CD4-positive, alpha-beta T cell (primary cell): ENCODE measurements at regions not wholly inside any gene's neighbourhood (a gene's known extent, or its start where the extent isn't known, plus 50 kb on each side); places are given as distances from the start of the nearest gene placed in this dataset.
A peak's percentile ranks its signal among the peaks of the same experiment; 100 is the strongest.
"Not testable (repeated sequence)": the region's sequence is repeated elsewhere in the genome, so short reads cannot be mapped to it uniquely, and the experiment has no call there.

ENCODE experiments used
- ATAC-seq: fragments of 200-7000 bp; cut with Tn5 transposase; one replicate; pipeline ENCODE4 v1.10.0; 2022; ENCODE audit warnings: mild to moderate bottlenecking; ENCODE audit not compliant: poor library complexity
- CTCF ChIA-PET: fragments of 350-600 bp; sonication (Branson Sonifier 250); formaldehyde crosslinking; loops from one replicate; lab custom pipeline; 2021; ENCODE audit warnings: antibody characterized with exemption, inconsistent platforms; lab: Charles Lee
- POLR2A ChIA-PET: fragments of 350-600 bp; sonication (Branson Sonifier 250); formaldehyde crosslinking; loops from one replicate; lab custom pipeline; 2021; ENCODE audit warnings: antibody characterized with exemption, inconsistent platforms; lab: Charles Lee
- DNase-seq, 14 experiments: peaks; one replicate each; pipeline ENCODE4 v3.0.0-alpha.2; 2013 to 2020; ENCODE audit warnings: mixed read lengths in 2 of 14
- H3K27ac ChIP-seq, 2 donors: one replicate each; pipeline versions ENCODE4 v1.5.1 to v1.7.0; 2013; ENCODE audit warnings: low read length in 2 of 2, low read depth in 1 of 2, mild to moderate bottlenecking in 1 of 2
- H3K27me3 ChIP-seq, 2 experiments: 1 replicate in 1 of 2; 2 replicates in 1 of 2; pipeline versions ENCODE4 v1.6.1 to v1.7.0; 2013; ENCODE audit warnings: low read length in 2 of 2, control low read depth in 1 of 2, mild to moderate bottlenecking in 1 of 2, moderate library complexity in 1 of 2; ENCODE audit not compliant: insufficient read depth in 2 of 2, control insufficient read depth in 1 of 2
- H3K36me3 ChIP-seq: one replicate; pipeline ENCODE4 v1.6.1; 2013; ENCODE audit warnings: low read length, control low read depth; ENCODE audit not compliant: insufficient read depth
- H3K4me1 ChIP-seq: one replicate; pipeline ENCODE4 v1.6.1; 2013; ENCODE audit warnings: low read length, control low read depth; ENCODE audit not compliant: insufficient read depth
- H3K4me3 ChIP-seq: one replicate; pipeline ENCODE4 v1.5.1; 2013; ENCODE audit warnings: mild to moderate bottlenecking, low read length, moderate library complexity
- H3K9me3 ChIP-seq, 2 experiments: 1 replicate in 1 of 2; 2 replicates in 1 of 2; pipeline versions ENCODE4 v1.6.1 to v1.7.0; 2013; ENCODE audit warnings: low read length in 2 of 2, mild to moderate bottlenecking in 2 of 2, control low read depth in 1 of 2, moderate library complexity in 1 of 2; ENCODE audit not compliant: control insufficient read depth in 1 of 2, insufficient read depth in 1 of 2
- H3K27ac Mint-ChIP-seq: one replicate; pipeline ENCODE4 v1.8.0; 2020; ENCODE audit warnings: mixed read lengths
- H3K27me3 Mint-ChIP-seq: one replicate; pipeline ENCODE4 v1.8.0; 2021; ENCODE audit warnings: mixed read lengths
- H3K36me3 Mint-ChIP-seq: one replicate; pipeline ENCODE4 v1.8.0; 2021; ENCODE audit warnings: low read depth, mixed read lengths
- H3K4me1 Mint-ChIP-seq: one replicate; pipeline ENCODE4 v1.8.0; 2021; ENCODE audit warnings: low read depth, mixed read lengths
- H3K4me3 Mint-ChIP-seq: one replicate; pipeline ENCODE4 v1.8.0; 2020; ENCODE audit warnings: mild to moderate bottlenecking, mixed read lengths
- H3K9me3 Mint-ChIP-seq: one replicate; pipeline ENCODE4 v1.8.0; 2020; ENCODE audit warnings: mixed read lengths
- CTCF ChIP-seq: fragments of 200-600 bp; IDR thresholded peaks from one replicate; pipeline ENCODE4 v1.8.0; 2022; ENCODE audit warnings: antibody characterized with exemption, mild to moderate bottlenecking
- intact Hi-C, 2 experiments: fragments of 100-400 bp; cut with DNase I in 1 of 2; cut with micrococcal nuclease in 1 of 2; formaldehyde crosslinking; loops; one replicate each; pipeline versions ENCODE4 v1.15.1 to v1.9.0; 2023 to 2025; cut with DNase I, micrococcal nuclease

GRCh38 chr20:29878777-29879442, 1378.6 kb upstream of the DEFB115 start:
- intact Hi-C loops, result no loop called here
- ChIA-PET CTCF (no interaction called here), POLR2A (no interaction called here)
- no peak for ATAC-seq
- Mint-ChIP-seq H3K36me3 (peaks cover 4% of the 10 kb centered on the region), H3K4me3 (no peak overlapping the region), H3K9me3 (peaks cover 23% of the 10 kb centered on the region), H3K27ac (no peak overlapping the region), H3K27me3 (no peaks in the 10 kb centered on the region), H3K4me1 (no peaks in the 10 kb centered on the region)
- Histone ChIP-seq H3K27me3 (no peaks in the 10 kb centered on the region), H3K9me3 (peaks cover 22 to 66% of the 10 kb centered on the region in 2 experiments), H3K27ac (no peak overlapping the region), H3K36me3 (no peaks in the 10 kb centered on the region), H3K4me1 (no peaks in the 10 kb centered on the region), H3K4me3 (no peak overlapping the region)
- no peak for TF ChIP-seq CTCF
- DNase-seq, result peak in 3 of 14 experiments; percentile 5 to 42 (median 17)

GRCh38 chr20:29881107-29881506, 1376.4 kb upstream of the DEFB115 start:
- ATAC-seq, H3K36me3 ChIP-seq, H3K27ac Mint-ChIP-seq, POLR2A ChIA-PET, H3K27me3 Mint-ChIP-seq, H3K36me3 Mint-ChIP-seq, H3K4me1 Mint-ChIP-seq, H3K4me3 Mint-ChIP-seq, CTCF ChIA-PET, H3K4me1 ChIP-seq, H3K27ac ChIP-seq, H3K27me3 ChIP-seq, H3K4me3 ChIP-seq: not testable (repeated sequence)
- peaks cover 26% of the 10 kb centered on the region for H3K9me3 Mint-ChIP-seq
- peaks cover 18 to 52% of the 10 kb centered on the region in 2 experiments for H3K9me3 ChIP-seq
- intact Hi-C loops, result loop anchor here in 1 of 2 experiments (10.0 kb wide), 1 partner anchor 756 kb away; no protein-coding TSS in a partner anchor
- peak in 1 of 14 experiments; percentile 17 for DNase-seq

- H3K4me3 ChIP-seq, CTCF ChIA-PET, H3K4me3 Mint-ChIP-seq, H3K27ac Mint-ChIP-seq, POLR2A ChIA-PET, H3K27me3 Mint-ChIP-seq, H3K36me3 Mint-ChIP-seq, H3K27ac ChIP-seq, H3K4me1 ChIP-seq, H3K27me3 ChIP-seq, DNase-seq, H3K36me3 ChIP-seq, ATAC-seq, H3K4me1 Mint-ChIP-seq: not testable (repeated sequence)
- peaks cover 24% of the 10 kb centered on the region for H3K9me3 Mint-ChIP-seq
- intact Hi-C loops, result loop anchor here in 1 of 2 experiments (10.0 kb wide), 1 partner anchor 759 kb away; no protein-coding TSS in a partner anchor
- peaks cover 7 to 27% of the 10 kb centered on the region in 2 experiments for H3K9me3 ChIP-seq
Observed at GRCh38 chr20:29883514-29884219, 1373.8 kb upstream of the DEFB115 start.

- H3K9me3 Mint-ChIP-seq, result peaks cover 24% of the 10 kb centered on the region
- H3K27ac Mint-ChIP-seq, H3K4me1 Mint-ChIP-seq, CTCF ChIA-PET, POLR2A ChIA-PET, H3K4me1 ChIP-seq, H3K36me3 ChIP-seq, H3K27me3 ChIP-seq, ATAC-seq, H3K36me3 Mint-ChIP-seq, H3K4me3 Mint-ChIP-seq, H3K27me3 Mint-ChIP-seq, H3K4me3 ChIP-seq, DNase-seq, H3K27ac ChIP-seq: not testable (repeated sequence)
- intact Hi-C loops, result loop anchor here in 1 of 2 experiments (10.0 kb wide), 1 partner anchor 760 kb away; no protein-coding TSS in a partner anchor
- H3K9me3 ChIP-seq, result peaks cover 1 to 21% of the 10 kb centered on the region in 2 experiments
Observed at GRCh38 chr20:29884322-29884721, 1373.1 kb upstream of the DEFB115 start.

DNA sequence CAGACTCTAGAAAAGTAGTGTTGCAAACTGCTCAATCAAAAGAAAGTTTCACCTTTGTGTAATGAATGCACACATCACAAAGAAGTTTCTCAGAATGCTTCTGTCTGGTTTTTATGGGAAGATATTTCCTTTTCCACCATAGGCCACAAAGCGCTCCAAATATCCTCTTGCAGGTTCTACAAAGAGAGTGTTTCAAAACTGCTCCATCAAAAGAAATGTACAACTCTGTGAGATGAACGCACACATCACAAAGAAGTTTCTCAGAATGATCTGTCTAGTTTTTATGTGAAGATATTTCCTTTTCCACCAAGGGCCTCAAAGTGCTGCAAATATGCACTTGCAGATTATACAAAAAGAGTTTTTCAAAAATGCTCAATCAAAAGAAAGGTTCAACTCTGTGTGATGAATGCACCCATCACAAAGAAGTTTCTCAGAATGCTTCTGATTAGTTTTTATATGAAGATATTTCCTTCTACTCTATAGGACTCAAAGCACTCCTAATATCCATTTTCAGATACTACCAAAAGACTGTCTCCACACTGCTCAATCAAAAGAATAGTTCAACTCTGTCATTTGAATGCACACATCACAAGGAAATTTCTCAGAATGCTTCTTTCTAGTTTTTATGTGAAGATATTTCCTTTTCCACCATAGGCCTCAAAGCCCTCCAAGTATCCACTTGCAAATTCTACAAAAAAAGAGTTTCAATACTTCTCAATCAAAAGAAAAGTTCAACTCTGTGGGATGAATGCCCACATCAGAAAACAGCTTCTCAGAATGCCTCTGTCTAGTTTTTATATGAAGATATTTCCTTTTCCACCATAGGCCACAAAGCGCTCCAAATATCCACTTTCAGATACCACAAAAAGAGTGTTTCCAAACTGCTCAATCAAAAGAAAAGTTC, 1371.9 kb upstream of the DEFB115 start:
- CTCF ChIA-PET, POLR2A ChIA-PET: not testable (repeated sequence)

GRCh38 chr20:29891555-29891954, 1365.9 kb upstream of the DEFB115 start:
- H3K36me3 Mint-ChIP-seq, ATAC-seq, H3K27me3 ChIP-seq, H3K4me1 ChIP-seq, H3K9me3 Mint-ChIP-seq, H3K27ac ChIP-seq, H3K4me3 ChIP-seq, DNase-seq, H3K36me3 ChIP-seq, H3K9me3 ChIP-seq, intact Hi-C loops, CTCF ChIA-PET, H3K27ac Mint-ChIP-seq, H3K4me1 Mint-ChIP-seq, POLR2A ChIA-PET, H3K27me3 Mint-ChIP-seq, H3K4me3 Mint-ChIP-seq: not testable (repeated sequence)

More for the DNA sequence above, 1371.9 kb upstream of the DEFB115 start:
- ATAC-seq, H3K27me3 ChIP-seq, H3K27ac Mint-ChIP-seq, H3K27ac ChIP-seq, H3K36me3 ChIP-seq, H3K4me3 ChIP-seq, H3K36me3 Mint-ChIP-seq, H3K4me3 Mint-ChIP-seq, H3K4me1 ChIP-seq, H3K27me3 Mint-ChIP-seq, DNase-seq, H3K4me1 Mint-ChIP-seq: not testable (repeated sequence)
- intact Hi-C loops, result loop anchor here in 1 of 2 experiments (10.0 kb wide), 1 partner anchor 761 kb away; no protein-coding TSS in a partner anchor
- H3K9me3 ChIP-seq, result peaks cover 0 to 18% of the 10 kb centered on the region in 2 experiments
- H3K9me3 Mint-ChIP-seq, result peaks cover 24% of the 10 kb centered on the region
